Vagina (tissue), 2 donors: ENCODE measurements at regions not wholly inside any gene's neighbourhood (a gene's known extent, or its start where the extent isn't known, plus 50 kb on each side); places are given as distances from the start of the nearest gene placed in this dataset.

ENCODE experiments used
- DNase-seq, 2 donors: peaks; one replicate each; pipeline ENCODE4 v3.0.0-alpha.2; 2017; ENCODE audit errors: extremely low spot score in 2 of 2
- H3K27ac ChIP-seq: fragments of 200-600 bp; sonication (generic); one replicate; pipeline ENCODE4 v1.5.1; 2019
- H3K27me3 ChIP-seq: fragments of 200-600 bp; sonication (generic); one replicate; pipeline ENCODE4 v1.5.1; 2019
- H3K36me3 ChIP-seq, 2 donors: fragments of 200-600 bp; sonication (generic); one replicate each; pipeline ENCODE4 v1.5.1; 2017 to 2019
- H3K4me1 ChIP-seq: fragments of 200-600 bp; sonication (generic); one replicate; pipeline ENCODE4 v1.5.1; 2019
- H3K4me3 ChIP-seq, 2 donors: fragments of 200-600 bp; sonication (generic); 1 replicate in 1 of 2; 2 replicates in 1 of 2; pipeline ENCODE4 v1.5.1; 2016 to 2019
- H3K9me3 ChIP-seq: fragments of 200-600 bp; sonication (generic); one replicate; pipeline ENCODE4 v1.5.1; 2019
- CTCF ChIP-seq, 3 experiments: fragments of 450-650 bp in 2 of 3; fragments of 200-600 bp in 1 of 3; sonication (generic) in 1 of 3; IDR thresholded peaks; one replicate each; pipeline ENCODE4 v1.5.1; 2017 to 2019; ENCODE audit warnings: antibody characterized with exemption in 3 of 3, mild to moderate bottlenecking in 2 of 3, moderate library complexity in 2 of 3
- POLR2A ChIP-seq, 2 donors: fragments of 450-650 bp; IDR thresholded peaks; one replicate each; pipeline ENCODE4 v1.6.1; 2017; ENCODE audit warnings: antibody characterized with exemption in 2 of 2, mild to moderate bottlenecking in 2 of 2, moderate library complexity in 2 of 2
- POLR2AphosphoS5 ChIP-seq, 2 donors: sonication (generic); formaldehyde crosslinking; IDR thresholded peaks; one replicate each; pipeline ENCODE4 v1.9.0; 2017; ENCODE audit warnings: antibody characterized with exemption in 2 of 2, mild to moderate bottlenecking in 2 of 2, low read depth in 1 of 2; ENCODE audit not compliant: insufficient read depth in 1 of 2
- intact Hi-C: fragments of 100-400 bp; cut with DNase I; formaldehyde crosslinking; loops from one replicate; pipeline ENCODE4 v1.15.1; 2023

- H3K4me1 ChIP-seq, result no peaks in the 10 kb centered on the region
- H3K36me3 ChIP-seq, result no peaks in the 10 kb centered on the region
- no peak for DNase-seq
- H3K27me3 ChIP-seq, result no peaks in the 10 kb centered on the region
- no peak for TF ChIP-seq CTCF (IDR thresholded peaks at IDR 0.05)
- no peak for TF ChIP-seq POLR2A (IDR thresholded peaks at IDR 0.05)
- TF ChIP-seq POLR2AphosphoS5 (IDR thresholded peaks at IDR 0.05; ENCODE audit: insufficient read depth in 1 of 2, low read depth in 1 of 2), result no peak
- intact Hi-C loops, result no loop called here
- H3K9me3 ChIP-seq, result no peaks in the 10 kb centered on the region
- no peak overlapping the region for H3K4me3 ChIP-seq
- H3K27ac ChIP-seq, result no peak overlapping the region
Observed at GRCh38 chr16:82514262-82514661, 112.5 kb upstream of the CDH13 start.

GRCh38 chr16:82510789-82511305 is 115.9 kb upstream of the CDH13 start:
- Histone ChIP-seq H3K27ac (no peak overlapping the region), H3K27me3 (no peaks in the 10 kb centered on the region), H3K4me1 (no peaks in the 10 kb centered on the region), H3K9me3 (no peaks in the 10 kb centered on the region), H3K4me3 (no peak overlapping the region), H3K36me3 (no peaks in the 10 kb centered on the region)
- intact Hi-C loops, result no loop called here
- no peak for DNase-seq
- TF ChIP-seq CTCF (IDR thresholded peaks at IDR 0.05), result no peak
- TF ChIP-seq POLR2AphosphoS5 (IDR thresholded peaks at IDR 0.05; ENCODE audit: insufficient read depth in 1 of 2, low read depth in 1 of 2), result no peak
- TF ChIP-seq POLR2A (IDR thresholded peaks at IDR 0.05), result no peak

- Histone ChIP-seq H3K27ac (no peak overlapping the region), H3K36me3 (no peaks in the 10 kb centered on the region), H3K4me1 (no peaks in the 10 kb centered on the region), H3K4me3 (no peak overlapping the region), H3K9me3 (no peaks in the 10 kb centered on the region), H3K27me3 (no peaks in the 10 kb centered on the region)
- intact Hi-C loops, result no loop called here
- no peak for DNase-seq
- TF ChIP-seq POLR2AphosphoS5 (IDR thresholded peaks at IDR 0.05; ENCODE audit: insufficient read depth in 1 of 2, low read depth in 1 of 2) (no peak), POLR2A (IDR thresholded peaks at IDR 0.05) (no peak), CTCF (IDR thresholded peaks at IDR 0.05) (no peak)
Observed at GRCh38 chr16:82509691-82510430, 116.9 kb upstream of the CDH13 start.

- TF ChIP-seq CTCF (IDR thresholded peaks at IDR 0.05), result no peak
- TF ChIP-seq POLR2A (IDR thresholded peaks at IDR 0.05), result no peak
- Histone ChIP-seq H3K36me3 (no peaks in the 10 kb centered on the region), H3K27me3 (no peaks in the 10 kb centered on the region), H3K4me1 (no peaks in the 10 kb centered on the region), H3K9me3 (no peaks in the 10 kb centered on the region), H3K4me3 (no peak overlapping the region), H3K27ac (no peak overlapping the region)
- intact Hi-C loops, result no loop called here
- DNase-seq, result peak in 1 of 2 donors; percentile 49
Observed at GRCh38 chr16:82506692-82507670, 119.8 kb upstream of the CDH13 start.
